ENCODE measurements at regions not wholly inside any gene's neighbourhood (a gene's known extent, or its start where the extent isn't known, plus 50 kb on each side); places are given as distances from the start of the nearest gene placed in this dataset.

GRCh38 chr3:102258666-102259227 lies 176.1 kb upstream of the ZPLD1 start:
- Histone ChIP-seq H3K4me3 (ENCODE audit: insufficient read depth, low read depth, low read length, poor library complexity, severe bottlenecking) (no peak overlapping the region), H3K27ac (ENCODE audit: insufficient read depth, low read length, poor library complexity, severe bottlenecking) (no peak overlapping the region), H3K36me3 (ENCODE audit: control insufficient read depth, insufficient read depth, low read length) (no peaks in the 10 kb centered on the region), H3K4me1 (ENCODE audit: control insufficient read depth, insufficient read depth, low read length, poor library complexity, severe bottlenecking) (no peaks in the 10 kb centered on the region), H3K9me3 (ENCODE audit: control insufficient read depth, low read length) (no peaks in the 10 kb centered on the region), H3K27me3 (replicated peaks; ENCODE audit: control insufficient read depth, insufficient read depth, low read length, poor library complexity, severe bottlenecking) (no peaks in the 10 kb centered on the region)
- no peak for DNase-seq

- H3K9me3 ChIP-seq (ENCODE audit: control insufficient read depth, low read length): no peaks in the 10 kb centered on the region
- no peak overlapping the region for H3K4me3 ChIP-seq (ENCODE audit: insufficient read depth, low read depth, low read length, poor library complexity, severe bottlenecking)
- no peaks in the 10 kb centered on the region for H3K36me3 ChIP-seq (ENCODE audit: control insufficient read depth, insufficient read depth, low read length)
- H3K27me3 ChIP-seq (replicated peaks; ENCODE audit: control insufficient read depth, insufficient read depth, low read length, poor library complexity, severe bottlenecking): no peaks in the 10 kb centered on the region
- no peaks in the 10 kb centered on the region for H3K4me1 ChIP-seq (ENCODE audit: control insufficient read depth, insufficient read depth, low read length, poor library complexity, severe bottlenecking)
- no peak overlapping the region for H3K27ac ChIP-seq (ENCODE audit: insufficient read depth, low read length, poor library complexity, severe bottlenecking)
- no peak for DNase-seq
Measured at GRCh38 chr3:102259663-102260062, 175.2 kb upstream of the ZPLD1 start.

GRCh38 chr3:102265720-102266119 lies 169.1 kb upstream of the ZPLD1 start:
- Histone ChIP-seq H3K4me1 (ENCODE audit: control insufficient read depth, insufficient read depth, low read length, poor library complexity, severe bottlenecking) (no peaks in the 10 kb centered on the region), H3K27ac (ENCODE audit: insufficient read depth, low read length, poor library complexity, severe bottlenecking) (no peak overlapping the region), H3K36me3 (ENCODE audit: control insufficient read depth, insufficient read depth, low read length) (no peaks in the 10 kb centered on the region), H3K27me3 (replicated peaks; ENCODE audit: control insufficient read depth, insufficient read depth, low read length, poor library complexity, severe bottlenecking) (no peaks in the 10 kb centered on the region), H3K4me3 (ENCODE audit: insufficient read depth, low read depth, low read length, poor library complexity, severe bottlenecking) (no peak overlapping the region), H3K9me3 (ENCODE audit: control insufficient read depth, low read length) (no peaks in the 10 kb centered on the region)
- DNase-seq: no peak

GRCh38 chr3:102269406-102269805 lies 165.4 kb upstream of the ZPLD1 start:
- Histone ChIP-seq H3K27me3 (replicated peaks; ENCODE audit: control insufficient read depth, insufficient read depth, low read length, poor library complexity, severe bottlenecking) (no peaks in the 10 kb centered on the region), H3K36me3 (ENCODE audit: control insufficient read depth, insufficient read depth, low read length) (no peaks in the 10 kb centered on the region), H3K4me3 (ENCODE audit: insufficient read depth, low read depth, low read length, poor library complexity, severe bottlenecking) (no peak overlapping the region), H3K27ac (ENCODE audit: insufficient read depth, low read length, poor library complexity, severe bottlenecking) (no peak overlapping the region), H3K9me3 (ENCODE audit: control insufficient read depth, low read length) (no peaks in the 10 kb centered on the region), H3K4me1 (ENCODE audit: control insufficient read depth, insufficient read depth, low read length, poor library complexity, severe bottlenecking) (no peaks in the 10 kb centered on the region)
- no peak for DNase-seq

GRCh38 chr3:102290241-102290640 lies 144.6 kb upstream of the ZPLD1 start:
- H3K27ac ChIP-seq (ENCODE audit: insufficient read depth, low read length, poor library complexity, severe bottlenecking): no peak overlapping the region
- DNase-seq: no peak
- H3K36me3 ChIP-seq (ENCODE audit: control insufficient read depth, insufficient read depth, low read length): no peaks in the 10 kb centered on the region
- no peaks in the 10 kb centered on the region for H3K27me3 ChIP-seq (replicated peaks; ENCODE audit: control insufficient read depth, insufficient read depth, low read length, poor library complexity, severe bottlenecking)
- H3K4me1 ChIP-seq (ENCODE audit: control insufficient read depth, insufficient read depth, low read length, poor library complexity, severe bottlenecking): no peaks in the 10 kb centered on the region
- no peak overlapping the region for H3K4me3 ChIP-seq (ENCODE audit: insufficient read depth, low read depth, low read length, poor library complexity, severe bottlenecking)
- no peaks in the 10 kb centered on the region for H3K9me3 ChIP-seq (ENCODE audit: control insufficient read depth, low read length)

GRCh38 chr3:102295756-102296155 lies 139.1 kb upstream of the ZPLD1 start:
- H3K4me1 ChIP-seq (ENCODE audit: control insufficient read depth, insufficient read depth, low read length, poor library complexity, severe bottlenecking): no peaks in the 10 kb centered on the region
- H3K9me3 ChIP-seq (ENCODE audit: control insufficient read depth, low read length): no peaks in the 10 kb centered on the region
- no peak overlapping the region for H3K4me3 ChIP-seq (ENCODE audit: insufficient read depth, low read depth, low read length, poor library complexity, severe bottlenecking)
- H3K27me3 ChIP-seq (replicated peaks; ENCODE audit: control insufficient read depth, insufficient read depth, low read length, poor library complexity, severe bottlenecking): no peaks in the 10 kb centered on the region
- no peaks in the 10 kb centered on the region for H3K36me3 ChIP-seq (ENCODE audit: control insufficient read depth, insufficient read depth, low read length)
- H3K27ac ChIP-seq (ENCODE audit: insufficient read depth, low read length, poor library complexity, severe bottlenecking): no peak overlapping the region
- no peak for DNase-seq

GRCh38 chr3:102297072-102297658 lies 137.7 kb upstream of the ZPLD1 start:
- H3K27ac ChIP-seq (ENCODE audit: insufficient read depth, low read length, poor library complexity, severe bottlenecking): no peak overlapping the region
- H3K4me1 ChIP-seq (ENCODE audit: control insufficient read depth, insufficient read depth, low read length, poor library complexity, severe bottlenecking): no peaks in the 10 kb centered on the region

GRCh38 chr3:102299125-102299877 lies 135.5 kb upstream of the ZPLD1 start:
- no peaks in the 10 kb centered on the region for H3K4me1 ChIP-seq (ENCODE audit: control insufficient read depth, insufficient read depth, low read length, poor library complexity, severe bottlenecking)
- H3K36me3 ChIP-seq (ENCODE audit: control insufficient read depth, insufficient read depth, low read length): no peaks in the 10 kb centered on the region
- no peak overlapping the region for H3K4me3 ChIP-seq (ENCODE audit: insufficient read depth, low read depth, low read length, poor library complexity, severe bottlenecking)
- no peak overlapping the region for H3K27ac ChIP-seq (ENCODE audit: insufficient read depth, low read length, poor library complexity, severe bottlenecking)
- no peaks in the 10 kb centered on the region for H3K27me3 ChIP-seq (replicated peaks; ENCODE audit: control insufficient read depth, insufficient read depth, low read length, poor library complexity, severe bottlenecking)
- DNase-seq: no peak
- H3K9me3 ChIP-seq (ENCODE audit: control insufficient read depth, low read length): no peaks in the 10 kb centered on the region

More at GRCh38 chr3:102297072-102297658, 137.7 kb upstream of the ZPLD1 start:
- no peak for DNase-seq
- H3K27me3 ChIP-seq (replicated peaks; ENCODE audit: control insufficient read depth, insufficient read depth, low read length, poor library complexity, severe bottlenecking): no peaks in the 10 kb centered on the region
- H3K4me3 ChIP-seq (ENCODE audit: insufficient read depth, low read depth, low read length, poor library complexity, severe bottlenecking): no peak overlapping the region
- H3K9me3 ChIP-seq (ENCODE audit: control insufficient read depth, low read length): no peaks in the 10 kb centered on the region
- H3K36me3 ChIP-seq (ENCODE audit: control insufficient read depth, insufficient read depth, low read length): no peaks in the 10 kb centered on the region

- Histone ChIP-seq H3K36me3 (ENCODE audit: control insufficient read depth, insufficient read depth, low read length) (no peaks in the 10 kb centered on the region), H3K27ac (ENCODE audit: insufficient read depth, low read length, poor library complexity, severe bottlenecking) (no peak overlapping the region)
Measured at GRCh38 chr3:102301155-102301880, 133.5 kb upstream of the ZPLD1 start.

GRCh38 chr3:102302020-102302419 lies 132.8 kb upstream of the ZPLD1 start:
- no peak for DNase-seq
- Histone ChIP-seq H3K4me1 (ENCODE audit: control insufficient read depth, insufficient read depth, low read length, poor library complexity, severe bottlenecking) (no peaks in the 10 kb centered on the region), H3K36me3 (ENCODE audit: control insufficient read depth, insufficient read depth, low read length) (no peaks in the 10 kb centered on the region), H3K27ac (ENCODE audit: insufficient read depth, low read length, poor library complexity, severe bottlenecking) (no peak overlapping the region), H3K27me3 (replicated peaks; ENCODE audit: control insufficient read depth, insufficient read depth, low read length, poor library complexity, severe bottlenecking) (no peaks in the 10 kb centered on the region), H3K9me3 (ENCODE audit: control insufficient read depth, low read length) (no peaks in the 10 kb centered on the region), H3K4me3 (ENCODE audit: insufficient read depth, low read depth, low read length, poor library complexity, severe bottlenecking) (no peak overlapping the region)

More at GRCh38 chr3:102301155-102301880, 133.5 kb upstream of the ZPLD1 start:
- no peak for DNase-seq
- Histone ChIP-seq H3K9me3 (ENCODE audit: control insufficient read depth, low read length) (no peaks in the 10 kb centered on the region), H3K4me3 (ENCODE audit: insufficient read depth, low read depth, low read length, poor library complexity, severe bottlenecking) (no peak overlapping the region), H3K27me3 (replicated peaks; ENCODE audit: control insufficient read depth, insufficient read depth, low read length, poor library complexity, severe bottlenecking) (no peaks in the 10 kb centered on the region), H3K4me1 (ENCODE audit: control insufficient read depth, insufficient read depth, low read length, poor library complexity, severe bottlenecking) (no peaks in the 10 kb centered on the region)

Measured in effector memory CD4-positive, alpha-beta T cell (primary cell).